ENCODE measurements at regions not wholly inside any gene's neighbourhood (a gene's known extent, or its start where the extent isn't known, plus 50 kb on each side); places are given as distances from the start of the nearest gene placed in this dataset.

DNA sequence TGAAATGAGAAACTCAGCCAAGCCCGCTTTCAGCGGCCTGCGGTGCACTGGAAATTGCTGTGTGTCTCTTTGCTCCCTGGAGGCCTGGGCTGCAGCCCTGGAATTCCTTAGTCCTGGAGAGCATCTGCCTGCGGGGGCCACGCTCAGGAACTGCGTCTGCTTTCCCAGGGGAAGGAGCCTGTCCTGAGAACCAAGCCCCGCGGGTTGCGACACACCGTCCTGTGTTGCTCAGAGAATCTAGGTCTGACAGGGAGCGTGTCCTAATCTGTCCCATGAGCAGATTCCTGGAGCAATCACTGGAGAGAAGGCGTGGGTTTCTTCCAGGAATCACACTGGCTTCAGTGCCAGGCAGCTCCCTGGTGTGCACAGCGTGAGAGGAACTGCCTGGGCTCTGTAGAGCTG lies 708.1 kb downstream of the BRD1 start:
- ATAC-seq (no peak), DNase-seq (no peak)
- H3K27me3 ChIP-seq: no peaks in the 10 kb centered on the region
- H3K27ac ChIP-seq: no peak overlapping the region
- H3K36me3 ChIP-seq: no peaks in the 10 kb centered on the region
- no peaks in the 10 kb centered on the region for H3K4me1 ChIP-seq
- H3K4me3 ChIP-seq: no peak overlapping the region
- no peaks in the 10 kb centered on the region for H3K9me3 ChIP-seq
- no peak for TF ChIP-seq CTCF (IDR thresholded peaks at IDR 0.05)
- intact Hi-C loops (cut with DNase I): no loop called here

DNA sequence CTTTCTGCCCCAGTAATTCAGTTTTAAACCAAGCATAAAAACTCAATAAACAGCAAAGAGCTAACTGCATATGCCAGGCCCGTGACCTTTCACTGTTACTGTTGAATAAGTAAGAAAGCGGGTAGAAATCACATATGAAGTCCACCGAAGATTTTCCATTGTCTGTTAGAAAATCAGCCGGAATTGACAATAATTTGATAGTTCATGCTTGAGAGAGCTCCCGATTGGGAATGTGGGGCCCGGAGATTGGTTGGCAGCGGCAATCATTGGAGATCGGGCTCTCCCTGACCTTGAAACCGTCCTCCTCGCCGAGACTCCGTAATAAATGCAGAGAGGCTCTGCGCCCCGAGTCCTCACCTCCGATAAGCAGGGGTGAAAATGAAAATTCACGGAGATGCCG lies 709.6 kb downstream of the BRD1 start:
- no peak for TF ChIP-seq CTCF (IDR thresholded peaks at IDR 0.05)
- Histone ChIP-seq H3K27ac (no peak overlapping the region), H3K27me3 (no peaks in the 10 kb centered on the region), H3K9me3 (no peaks in the 10 kb centered on the region), H3K36me3 (no peaks in the 10 kb centered on the region), H3K4me3 (no peak overlapping the region), H3K4me1 (no peaks in the 10 kb centered on the region)
- intact Hi-C loops (cut with DNase I): no loop called here
- no peak for ATAC-seq
- no peak for DNase-seq

GRCh38 chr22:49117486-49117885 lies 710.2 kb downstream of the BRD1 start:
- ATAC-seq (no peak), DNase-seq (no peak)
- no peaks in the 10 kb centered on the region for H3K4me1 ChIP-seq
- H3K27ac ChIP-seq: no peak overlapping the region
- no peaks in the 10 kb centered on the region for H3K9me3 ChIP-seq
- H3K27me3 ChIP-seq: peaks cover 0 to 3% of the 10 kb centered on the region in 2 donors
- H3K36me3 ChIP-seq: no peaks in the 10 kb centered on the region
- TF ChIP-seq CTCF (IDR thresholded peaks at IDR 0.05): no peak
- no peak overlapping the region for H3K4me3 ChIP-seq
- intact Hi-C loops (cut with DNase I): no loop called here

- Histone ChIP-seq H3K27me3 (peaks cover 0 to 11% of the 10 kb centered on the region in 2 donors), H3K36me3 (no peaks in the 10 kb centered on the region), H3K9me3 (no peaks in the 10 kb centered on the region), H3K27ac (no peak overlapping the region), H3K4me1 (no peaks in the 10 kb centered on the region), H3K4me3 (no peak overlapping the region)
- TF ChIP-seq CTCF (IDR thresholded peaks at IDR 0.05): no peak
- intact Hi-C loops (cut with DNase I): no loop called here
- DNase-seq (no peak), ATAC-seq (no peak)
Observed at GRCh38 chr22:49116486-49117120, 711.1 kb downstream of the BRD1 start.

DNA sequence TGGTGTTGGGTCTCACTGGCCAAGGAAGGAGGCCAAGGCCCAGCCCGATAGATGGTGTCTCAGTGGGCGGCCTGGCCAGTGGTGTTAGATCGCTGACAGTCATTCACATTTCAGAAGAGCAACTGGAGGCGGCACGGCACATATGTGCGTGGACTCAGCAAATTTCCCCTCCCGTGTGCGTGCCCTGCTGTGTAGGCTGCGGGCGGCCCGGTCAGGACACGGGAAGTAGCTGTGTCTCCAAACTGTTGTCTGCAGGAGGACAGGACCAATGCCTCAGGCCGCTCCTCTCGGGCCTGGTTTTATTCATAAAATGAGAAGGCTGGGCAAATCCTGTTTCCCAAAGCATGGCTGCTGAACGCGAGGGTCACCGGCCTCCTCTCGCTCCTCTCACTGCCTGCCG lies 711.7 kb downstream of the BRD1 start:
- no peaks in the 10 kb centered on the region for H3K36me3 ChIP-seq
- H3K9me3 ChIP-seq: no peaks in the 10 kb centered on the region
- no peaks in the 10 kb centered on the region for H3K4me1 ChIP-seq
- no peak for TF ChIP-seq CTCF (IDR thresholded peaks at IDR 0.05)
- peaks cover 0 to 13% of the 10 kb centered on the region in 2 donors for H3K27me3 ChIP-seq
- DNase-seq: no peak
- H3K4me3 ChIP-seq: no peak overlapping the region
- intact Hi-C loops (cut with DNase I): no loop called here
- no peak for ATAC-seq
- no peak overlapping the region for H3K27ac ChIP-seq

Measured in left lung (tissue), 4 donors.